GM21576 (cell line): ENCODE measurements at regions not wholly inside any gene's neighbourhood (a gene's known extent, or its start where the extent isn't known, plus 50 kb on each side); places are given as distances from the start of the nearest gene placed in this dataset.
A peak's percentile ranks its signal among the peaks of the same experiment; 100 is the strongest.

ENCODE experiments used
- ATAC-seq: cut with Tn5 transposase; IDR thresholded peaks from one replicate; pipeline ENCODE4 v1.9.1; 2021; ENCODE audit warnings: mild to moderate bottlenecking, moderate library complexity; ENCODE audit not compliant: unreplicated experiment

- ATAC-seq: no peak
Measured at GRCh38 chr5:107153283-107153682, 517.5 kb downstream of the EFNA5 start.

GRCh38 chr5:107149243-107150005 is 521.3 kb downstream of the EFNA5 start:
- ATAC-seq: peak; percentile 93

DNA sequence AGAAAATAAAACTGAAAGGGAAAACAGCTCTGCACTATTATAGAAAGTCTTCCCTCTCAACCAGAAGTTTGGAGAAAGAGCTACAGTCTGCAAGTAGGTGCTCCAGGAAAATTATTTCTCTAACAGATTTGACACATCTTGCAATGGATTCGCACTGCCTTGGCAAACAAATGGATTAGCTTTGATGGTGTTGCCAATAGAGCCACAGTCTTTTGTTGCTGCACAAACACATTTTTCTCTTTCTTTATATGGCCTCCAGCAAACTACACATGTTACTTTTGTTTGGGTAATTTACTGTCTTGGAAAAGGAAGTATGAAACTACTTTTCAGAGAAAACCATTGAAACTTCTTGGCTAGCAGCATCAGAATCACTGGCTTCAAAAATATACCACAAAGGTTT is 523.1 kb downstream of the EFNA5 start:
- ATAC-seq: no peak

- ATAC-seq: no peak
Measured at GRCh38 chr5:107146901-107147300, 523.8 kb downstream of the EFNA5 start.

GRCh38 chr5:107135391-107135790 is 535.3 kb downstream of the EFNA5 start:
- no peak for ATAC-seq

DNA sequence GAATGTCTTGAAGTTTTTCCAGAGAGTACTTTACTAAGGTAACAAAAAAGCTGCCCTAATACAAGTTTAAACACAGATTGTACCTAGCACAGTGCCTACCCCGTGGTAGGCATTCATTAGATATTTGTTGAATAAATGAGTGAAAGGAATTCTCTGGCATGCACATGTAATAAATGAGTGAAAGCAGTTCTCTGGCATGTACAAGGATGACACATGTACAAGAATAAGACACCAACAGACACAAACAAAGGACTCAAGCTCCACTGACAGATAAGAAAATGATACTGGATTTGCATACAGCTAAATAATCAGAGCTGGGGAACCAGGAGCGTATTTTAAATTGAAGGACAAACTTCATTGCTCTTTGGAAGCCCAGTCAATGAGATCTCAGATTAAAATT is 535.8 kb downstream of the EFNA5 start:
- no peak for ATAC-seq

GRCh38 chr5:107129051-107129450 is 541.7 kb downstream of the EFNA5 start:
- no peak for ATAC-seq

- no peak for ATAC-seq
Measured at GRCh38 chr5:107127878-107128277, 542.9 kb downstream of the EFNA5 start.

GRCh38 chr5:107126341-107126740 is 544.4 kb downstream of the EFNA5 start:
- ATAC-seq: no peak

DNA sequence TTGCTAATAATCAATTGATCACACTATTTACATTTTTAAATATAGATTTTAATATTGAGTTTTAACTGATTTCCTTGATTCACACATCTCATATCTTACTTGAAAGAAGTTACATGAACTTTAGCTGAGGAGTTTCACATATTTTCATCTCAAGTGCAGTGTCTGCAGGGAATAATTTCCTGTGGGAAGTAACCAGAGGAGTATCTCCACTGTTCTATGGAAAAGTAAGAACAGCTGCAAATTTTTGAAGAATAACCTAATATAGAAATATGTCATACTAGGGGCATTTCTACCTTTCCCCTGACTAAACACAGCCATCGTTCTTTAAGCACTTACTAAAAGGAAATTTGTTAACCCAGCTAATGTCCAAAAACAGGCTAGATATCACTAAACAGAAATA is 546.4 kb downstream of the EFNA5 start:
- ATAC-seq: no peak

- ATAC-seq: no peak
Measured at GRCh38 chr5:107123014-107123413, 547.7 kb downstream of the EFNA5 start.

GRCh38 chr5:107121793-107122519 is 548.8 kb downstream of the EFNA5 start:
- ATAC-seq: no peak

DNA sequence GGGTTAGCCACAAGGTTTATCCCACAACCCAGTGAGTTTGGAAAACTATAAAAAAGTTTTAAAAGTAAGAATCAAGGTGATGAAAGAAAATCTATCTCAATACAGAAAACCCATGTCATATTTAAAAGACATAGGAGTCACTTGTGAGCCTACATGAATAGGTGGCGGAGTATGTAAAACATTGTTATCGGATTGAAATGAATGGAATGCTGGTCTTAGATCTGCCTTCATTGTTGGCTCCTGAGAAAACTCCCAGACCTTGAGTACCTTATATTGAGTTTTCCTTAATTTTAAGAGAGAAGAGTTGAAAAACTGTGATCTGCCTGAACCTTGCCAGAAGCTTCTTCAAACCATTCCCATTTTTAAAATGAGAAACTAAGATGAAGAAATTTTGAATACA is 551.1 kb downstream of the EFNA5 start:
- no peak for ATAC-seq

GRCh38 chr5:107118184-107119019 is 552.3 kb downstream of the EFNA5 start:
- no peak for ATAC-seq

- no peak for ATAC-seq
Measured at GRCh38 chr5:107112216-107112615, 558.5 kb downstream of the EFNA5 start.

DNA sequence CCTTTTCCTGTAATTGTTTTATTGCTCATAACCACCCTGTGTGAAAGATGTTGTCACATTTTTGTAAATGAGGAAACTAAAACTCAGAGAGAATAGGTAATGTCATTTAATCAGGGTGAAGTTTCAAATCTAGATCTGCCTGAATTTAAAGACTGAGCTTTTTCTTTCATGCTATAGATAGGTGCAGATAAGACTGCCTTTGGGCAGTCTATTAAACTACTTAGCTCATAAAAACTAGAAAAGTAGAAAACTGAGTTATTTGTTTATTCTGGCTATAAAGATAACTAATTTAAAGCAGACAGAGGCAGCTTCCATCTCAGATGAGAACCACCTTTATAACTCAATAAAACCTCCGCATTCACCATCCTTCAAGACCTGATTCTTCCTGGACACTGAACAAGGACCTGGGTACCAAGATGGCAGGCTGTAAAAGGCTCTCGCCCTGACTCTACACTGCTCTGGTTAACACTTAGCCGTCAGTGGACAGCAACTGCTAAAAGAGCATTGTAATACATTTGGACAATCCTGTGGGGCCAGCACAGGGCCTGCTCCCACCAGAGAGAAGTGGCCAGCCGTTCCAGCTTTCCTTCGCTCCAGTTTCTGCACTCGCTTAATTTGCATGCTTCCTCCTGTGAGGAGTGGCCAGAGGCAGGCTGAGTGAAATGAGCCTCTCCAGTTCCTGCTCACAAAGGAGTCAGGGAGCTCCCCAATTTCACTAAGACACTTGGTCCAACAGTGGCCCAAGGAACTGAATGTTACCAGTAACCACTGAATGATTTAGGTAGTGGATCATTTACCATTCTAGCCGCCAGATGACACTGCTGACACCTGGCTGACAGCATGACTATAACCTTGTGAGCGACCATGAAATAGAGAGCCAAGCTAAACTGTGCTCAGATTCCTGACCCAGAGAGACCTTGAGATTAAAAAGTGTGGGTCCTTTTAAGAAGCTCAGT is 566.4 kb downstream of the EFNA5 start:
- no peak for ATAC-seq

- no peak for ATAC-seq
Measured at GRCh38 chr5:107103522-107103921, 567.2 kb downstream of the EFNA5 start.

- no peak for ATAC-seq
Measured at GRCh38 chr5:107100121-107100520, 570.6 kb downstream of the EFNA5 start.

DNA sequence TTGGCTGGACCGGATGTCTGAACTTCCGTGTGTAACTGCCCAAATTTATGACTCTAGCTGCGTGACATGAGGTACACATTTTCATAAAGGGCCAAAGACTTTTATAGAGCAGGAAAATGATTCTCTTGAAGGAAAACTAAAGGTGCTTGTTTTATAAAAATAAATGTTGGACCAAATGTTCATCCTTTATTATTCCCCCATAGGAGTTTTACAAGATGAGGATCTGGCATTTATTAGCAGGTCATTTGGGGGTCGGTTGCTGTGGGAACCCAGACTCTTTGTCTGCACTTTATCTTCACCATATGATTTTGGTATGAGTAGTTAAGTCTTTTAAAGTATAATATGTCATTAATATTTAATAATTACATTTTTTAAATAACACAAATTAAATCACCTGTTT is 571.2 kb downstream of the EFNA5 start:
- ATAC-seq: no peak

DNA sequence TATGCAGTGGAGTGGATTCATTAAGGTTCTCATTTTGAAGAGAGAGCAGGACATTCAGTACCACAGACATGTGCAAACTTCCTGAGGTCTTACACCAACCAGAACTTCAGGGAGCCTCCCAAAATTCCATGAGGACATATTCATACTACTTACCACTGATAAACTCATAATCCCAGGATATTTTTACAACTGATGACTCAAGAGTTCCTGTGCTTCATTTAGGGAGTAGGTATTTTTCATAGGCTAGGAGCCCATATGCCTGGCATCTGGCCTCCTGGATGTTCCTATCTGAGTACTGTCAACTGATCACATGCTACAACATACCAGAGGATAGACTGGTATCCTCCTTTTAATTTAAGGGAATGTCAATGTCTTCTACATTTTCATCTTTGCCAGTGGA is 578.0 kb downstream of the EFNA5 start:
- no peak for ATAC-seq
